Glomerular visceral epithelial cell (primary cell): ENCODE measurements at regions not wholly inside any gene's neighbourhood (a gene's known extent, or its start where the extent isn't known, plus 50 kb on each side); places are given as distances from the start of the nearest gene placed in this dataset.

Source experiments
- DNase-seq: peaks from one replicate; pipeline ENCODE4 v3.0.0-alpha.2; 2016; ENCODE audit errors: extremely low spot score

- no peak for DNase-seq
These were observed 953.6 kb upstream of the AGA start for GRCh38 chr4:178395798-178396197.

- DNase-seq: no peak
These were observed 970.2 kb upstream of the AGA start for GRCh38 chr4:178412455-178412854.

DNA sequence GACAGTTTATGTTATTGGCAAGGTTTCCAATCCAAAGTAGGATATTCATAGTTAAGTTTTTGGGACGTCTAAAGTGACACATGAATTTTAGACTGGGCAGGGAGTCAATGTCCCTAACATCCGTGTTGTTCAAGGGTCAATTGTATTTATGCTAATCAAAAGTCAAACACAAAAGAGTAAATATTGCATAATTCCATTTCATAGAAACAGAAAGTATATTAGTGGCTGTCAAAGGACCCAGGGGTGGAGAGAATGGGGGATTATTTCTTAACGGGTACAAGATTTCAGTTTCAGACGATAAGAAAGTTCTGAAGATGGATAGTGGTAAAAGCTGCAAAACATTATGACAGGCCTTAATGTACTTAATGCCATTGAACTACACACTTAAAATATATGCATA is 971.8 kb upstream of the AGA start:
- DNase-seq: no peak

DNA sequence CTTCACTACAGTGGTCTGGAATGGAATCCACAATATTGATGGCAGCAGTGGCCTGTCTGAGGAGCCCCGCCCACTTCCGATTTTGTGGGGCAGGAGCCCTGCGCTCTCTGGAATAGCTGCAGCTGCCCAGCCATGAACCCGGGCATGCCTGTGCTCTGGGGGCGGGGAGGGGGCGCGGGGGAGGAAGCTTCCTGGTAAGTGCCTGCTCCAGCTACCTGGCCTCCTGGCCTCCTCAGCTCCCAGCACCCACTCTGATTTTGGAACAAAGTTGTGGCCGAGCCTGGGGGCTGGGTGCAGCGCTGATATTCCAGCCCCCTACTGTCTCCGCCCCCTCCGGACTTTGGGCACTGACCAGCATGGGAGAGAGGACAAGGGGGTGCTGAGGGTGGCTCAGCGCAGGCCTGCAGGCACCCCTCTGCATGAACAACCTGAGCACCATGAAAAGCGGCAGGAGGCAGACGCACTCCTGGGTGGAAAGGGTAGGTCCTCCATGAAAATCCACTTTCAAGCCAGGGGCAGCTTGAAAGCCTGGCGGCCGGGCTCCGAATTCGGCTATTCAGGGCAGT is 972.7 kb upstream of the AGA start:
- DNase-seq: no peak

- DNase-seq: no peak
These were observed 973.7 kb upstream of the AGA start for GRCh38 chr4:178415925-178416324.

- DNase-seq: no peak
These were observed 981.1 kb upstream of the AGA start for GRCh38 chr4:178423366-178423765.

DNA sequence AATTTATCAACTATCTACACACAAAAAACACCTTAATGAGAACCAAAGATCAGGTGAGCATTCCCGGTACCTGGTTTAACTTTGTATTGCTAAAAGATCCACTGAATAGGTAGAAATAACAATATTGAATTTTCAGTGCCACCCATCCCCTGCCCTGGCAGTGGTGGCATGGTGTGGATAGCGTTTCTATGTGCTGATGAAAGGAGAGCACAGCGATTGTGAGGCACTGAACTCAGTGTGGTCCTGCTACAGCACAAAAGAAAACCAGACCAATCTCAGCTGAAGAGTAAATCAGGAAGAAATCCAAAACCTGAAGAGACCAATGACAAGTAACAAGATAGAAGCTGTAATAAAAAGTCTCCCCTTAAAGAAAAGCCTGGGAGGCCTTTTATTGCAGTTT is 984.6 kb upstream of the AGA start:
- DNase-seq: no peak

GRCh38 chr4:178427663-178428062 is 985.4 kb upstream of the AGA start:
- DNase-seq: no peak

- no peak for DNase-seq
These were observed 1006.3 kb upstream of the AGA start for GRCh38 chr4:178448372-178449035.

DNA sequence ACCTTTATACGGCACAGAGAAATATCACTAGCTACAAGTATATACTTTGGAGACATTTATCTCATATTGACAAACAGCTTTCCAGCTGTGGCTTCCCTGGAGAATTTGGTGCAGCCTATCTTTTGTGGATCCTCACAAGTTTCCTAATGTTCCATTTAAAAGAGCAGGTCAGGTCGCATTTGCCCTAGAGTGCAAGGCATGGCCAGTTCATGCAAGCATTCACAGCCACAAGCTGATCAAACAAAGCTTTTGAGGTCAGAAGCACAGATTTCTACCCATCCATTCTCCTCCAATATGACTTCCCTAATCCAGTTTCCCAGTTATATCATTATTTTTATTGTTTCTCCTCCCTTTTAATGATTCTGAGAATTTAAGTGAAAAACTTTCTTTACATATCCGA is 1008.4 kb upstream of the AGA start:
- DNase-seq: no peak

- DNase-seq: no peak
These were observed 1010.8 kb upstream of the AGA start for GRCh38 chr4:178453057-178453456.

GRCh38 chr4:178457286-178457685 is 1015.0 kb upstream of the AGA start:
- DNase-seq: no peak

DNA sequence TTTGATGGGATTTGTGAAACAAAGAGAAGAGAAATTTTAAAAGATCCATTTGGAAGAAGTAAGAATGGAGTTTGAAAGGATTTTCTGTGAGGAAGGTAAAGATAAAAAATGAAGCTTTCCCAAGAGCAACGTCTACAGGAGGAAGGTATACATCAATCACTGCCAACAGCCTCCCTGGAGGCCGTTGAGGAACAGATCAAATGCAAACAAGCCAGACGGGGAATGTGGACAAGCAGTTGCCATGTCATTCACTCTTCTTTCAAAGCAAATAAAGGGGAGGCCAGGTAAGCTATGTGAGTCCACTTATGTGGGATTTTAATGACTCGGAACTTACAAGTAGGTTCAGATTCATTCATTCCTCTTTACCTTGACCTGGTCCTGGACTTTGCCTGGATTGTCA is 1020.5 kb upstream of the AGA start:
- no peak for DNase-seq

DNA sequence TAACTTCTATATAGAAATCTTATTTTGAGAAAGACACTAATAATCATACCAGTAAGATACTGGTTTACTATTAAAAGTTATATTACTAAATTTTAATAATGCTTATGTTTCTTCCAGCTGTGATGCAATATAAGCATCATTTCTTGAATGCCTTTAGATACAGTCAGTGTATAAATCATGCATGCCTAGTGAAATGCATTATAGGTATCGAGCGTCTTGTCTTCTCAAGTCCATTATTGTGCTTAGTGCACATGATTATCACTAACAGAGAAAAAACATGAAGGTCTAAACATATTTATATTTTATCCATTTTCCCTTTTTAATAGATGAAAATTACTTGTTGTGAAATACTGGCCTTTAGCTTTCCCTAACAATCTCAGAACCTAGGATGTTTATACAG is 1021.5 kb upstream of the AGA start:
- no peak for DNase-seq

- no peak for DNase-seq
These were observed 1029.0 kb upstream of the AGA start for GRCh38 chr4:178470996-178471784.

GRCh38 chr4:178471994-178472393 is 1029.8 kb upstream of the AGA start:
- no peak for DNase-seq

DNA sequence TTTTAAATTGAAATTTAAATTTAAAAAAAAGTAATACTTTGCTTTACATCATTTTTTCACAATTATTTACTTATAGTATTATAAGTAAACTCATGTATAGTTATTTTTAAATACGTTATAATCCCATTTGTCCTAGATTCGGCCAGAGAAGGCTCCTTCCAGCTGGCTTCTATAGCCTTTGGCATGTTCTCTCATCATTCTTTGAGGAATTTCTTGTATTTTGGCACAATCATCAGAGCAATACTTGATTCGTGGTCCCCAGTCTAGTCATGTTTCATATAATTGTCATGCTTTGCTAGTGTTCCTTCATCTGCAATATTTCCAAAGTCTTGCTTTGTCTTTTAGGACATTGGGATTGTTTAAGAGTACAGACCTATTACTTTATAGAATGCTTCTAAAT is 1037.9 kb upstream of the AGA start:
- no peak for DNase-seq

- no peak for DNase-seq
These were observed 1038.6 kb upstream of the AGA start for GRCh38 chr4:178480881-178481280.

GRCh38 chr4:178481564-178481963 is 1039.3 kb upstream of the AGA start:
- no peak for DNase-seq

DNA sequence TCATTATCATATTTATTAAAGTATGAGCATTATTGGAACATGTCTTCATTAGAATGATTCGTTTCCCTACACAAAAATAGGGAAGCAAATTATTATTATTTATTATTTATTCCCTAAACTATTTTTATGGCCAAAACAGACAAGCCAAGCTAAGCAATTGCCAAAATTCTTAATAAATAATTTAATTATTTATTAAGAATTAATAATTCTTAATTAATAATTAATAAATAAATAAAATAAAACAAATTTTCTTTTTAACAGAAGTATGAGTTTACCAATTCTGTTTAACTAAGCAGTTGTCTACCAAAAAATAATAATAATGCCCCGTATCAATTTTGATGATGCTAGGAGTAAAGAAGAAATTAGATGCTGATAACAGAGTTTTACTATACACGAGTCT is 1080.8 kb upstream of the AGA start:
- no peak for DNase-seq

- DNase-seq: no peak
These were observed 1093.8 kb upstream of the AGA start for GRCh38 chr4:178535939-178536579.

- DNase-seq: no peak
These were observed 1111.0 kb upstream of the AGA start for GRCh38 chr4:178553201-178553600.

DNA sequence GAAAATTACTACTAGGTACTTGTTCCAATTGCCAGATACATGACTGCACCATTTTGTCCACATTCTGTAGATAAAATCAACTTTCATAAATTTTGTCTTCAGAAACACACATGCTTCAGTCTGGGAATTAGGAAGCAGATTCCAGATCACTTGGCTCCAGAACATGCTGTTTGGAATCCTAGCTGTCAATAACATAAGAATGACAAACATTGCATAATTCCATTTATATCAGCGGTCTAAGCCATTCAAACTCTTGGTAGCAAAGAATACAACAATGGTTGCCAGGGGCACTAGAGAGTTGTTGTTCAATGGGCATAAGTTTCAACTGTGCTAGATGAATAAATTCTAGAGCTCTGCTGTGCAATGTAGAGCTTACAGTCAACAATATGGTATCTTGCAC is 1112.1 kb upstream of the AGA start:
- no peak for DNase-seq
